GM18511 (cell line): ENCODE measurements at regions not wholly inside any gene's neighbourhood (a gene's known extent, or its start where the extent isn't known, plus 50 kb on each side); places are given as distances from the start of the nearest gene placed in this dataset.

Experiments used
- ATAC-seq: cut with Tn5 transposase; IDR thresholded peaks from one replicate; pipeline ENCODE4 v1.9.1; 2021; ENCODE audit warnings: mild to moderate bottlenecking, moderate library complexity; ENCODE audit not compliant: unreplicated experiment

- ATAC-seq: no peak
Observed at GRCh38 chr20:12020846-12021245, 103.2 kb downstream of the BTBD3 start.

- ATAC-seq: no peak
Observed at GRCh38 chr20:12022126-12022525, 104.4 kb downstream of the BTBD3 start.

- ATAC-seq: no peak
Observed at GRCh38 chr20:12023194-12023795, 105.6 kb downstream of the BTBD3 start.

- no peak for ATAC-seq
Observed at GRCh38 chr20:12028771-12029170, 111.1 kb downstream of the BTBD3 start.

DNA sequence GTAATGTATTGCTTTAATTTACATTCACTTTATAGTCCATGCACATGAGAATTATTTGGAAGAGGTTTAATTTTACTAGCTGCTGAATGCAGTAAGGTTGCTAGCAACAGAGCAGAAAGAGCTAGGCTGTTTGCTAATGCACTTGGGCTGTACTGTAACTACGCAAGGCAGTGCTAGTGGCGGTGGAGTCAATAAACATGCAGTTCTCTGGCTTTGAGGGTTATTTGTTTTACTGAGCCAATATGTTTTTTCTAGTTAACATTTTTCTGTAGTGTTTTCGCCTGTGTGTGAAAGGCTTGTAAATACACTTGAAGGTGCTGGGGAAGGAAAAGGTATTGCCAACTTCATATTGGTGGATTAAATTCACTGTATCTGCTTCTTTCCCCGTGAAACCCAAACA is 112.8 kb downstream of the BTBD3 start:
- ATAC-seq: no peak

DNA sequence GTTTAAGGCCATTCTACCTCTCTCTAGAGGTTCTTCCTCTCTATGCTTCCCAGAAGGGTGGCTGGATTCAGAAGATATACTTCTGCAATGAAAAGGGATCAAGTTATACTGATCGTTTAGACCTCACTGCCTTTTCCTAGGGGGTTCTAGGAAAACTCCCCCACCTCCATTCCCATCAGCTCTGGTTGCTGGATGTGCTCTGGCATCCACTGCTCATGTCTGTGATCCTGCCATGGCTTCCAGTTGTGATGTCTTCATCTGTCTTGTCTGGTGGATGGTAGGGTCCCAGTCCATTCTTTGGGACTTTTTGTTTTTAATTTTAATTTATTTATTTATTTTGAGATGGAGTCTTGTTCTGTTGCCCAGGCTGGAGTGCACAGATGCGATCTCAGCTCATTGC is 118.4 kb downstream of the BTBD3 start:
- ATAC-seq: no peak

- no peak for ATAC-seq
Observed at GRCh38 chr20:12037521-12037920, 119.8 kb downstream of the BTBD3 start.

DNA sequence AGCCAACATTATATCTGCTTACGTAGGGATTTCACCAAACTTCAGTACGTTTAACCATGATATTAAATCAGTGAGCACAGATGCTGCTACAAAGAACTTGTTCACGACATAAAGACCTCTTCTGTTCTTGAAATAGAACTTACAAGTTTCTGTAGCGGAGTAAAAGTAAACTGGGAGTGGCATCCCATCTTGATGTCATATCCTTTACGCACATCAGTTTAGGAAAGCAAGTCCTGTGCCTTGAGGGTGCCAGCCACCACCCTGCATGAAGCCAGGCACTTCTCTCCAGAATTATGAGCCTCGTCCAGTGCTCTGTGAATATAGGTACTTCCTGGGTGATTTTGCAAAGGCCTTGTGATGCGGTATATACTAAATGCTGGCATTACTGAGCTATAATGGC is 122.6 kb downstream of the BTBD3 start:
- ATAC-seq: no peak

DNA sequence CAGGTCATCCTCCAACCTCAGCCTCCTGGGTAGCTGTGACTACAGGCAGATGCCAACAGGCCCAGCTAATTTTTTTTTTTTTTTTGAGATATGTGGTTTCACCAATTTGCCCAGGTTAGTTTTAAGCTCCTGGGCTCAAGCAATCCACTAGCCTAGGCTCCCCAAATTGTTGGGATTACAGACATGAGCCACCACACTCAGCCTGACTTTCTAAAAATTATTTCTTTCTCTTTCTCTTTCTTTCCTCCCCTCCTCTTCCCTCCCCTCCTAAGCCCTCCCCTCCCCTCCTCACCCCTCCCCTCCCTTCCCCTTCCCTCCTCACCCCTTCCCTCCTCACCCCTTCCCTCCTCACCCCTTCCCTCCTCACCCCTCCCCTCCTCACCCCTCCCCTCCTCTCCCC is 127.3 kb downstream of the BTBD3 start:
- ATAC-seq: no peak

GRCh38 chr20:12047838-12048432 is 130.2 kb downstream of the BTBD3 start:
- ATAC-seq: no peak

DNA sequence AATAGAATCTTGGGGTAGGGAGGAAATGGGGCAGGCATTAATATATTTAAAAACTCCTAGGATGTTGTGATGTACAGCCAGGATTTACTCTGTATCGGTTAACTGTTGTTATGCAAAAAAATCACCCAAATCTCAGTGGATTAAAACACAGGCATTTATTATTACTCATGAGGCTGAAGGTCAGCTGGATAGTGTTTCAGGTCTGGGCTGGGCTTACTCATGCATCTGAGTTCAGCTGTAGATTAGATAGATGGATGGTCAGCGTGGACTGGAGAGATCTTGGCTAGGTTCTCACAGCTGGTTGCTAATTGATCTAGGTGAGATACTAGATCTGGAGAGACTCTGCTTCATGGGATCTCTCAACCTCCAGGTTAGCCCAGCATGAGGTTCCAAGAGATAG is 131.4 kb downstream of the BTBD3 start:
- no peak for ATAC-seq

- ATAC-seq: no peak
Observed at GRCh38 chr20:12051206-12052163, 133.8 kb downstream of the BTBD3 start.

DNA sequence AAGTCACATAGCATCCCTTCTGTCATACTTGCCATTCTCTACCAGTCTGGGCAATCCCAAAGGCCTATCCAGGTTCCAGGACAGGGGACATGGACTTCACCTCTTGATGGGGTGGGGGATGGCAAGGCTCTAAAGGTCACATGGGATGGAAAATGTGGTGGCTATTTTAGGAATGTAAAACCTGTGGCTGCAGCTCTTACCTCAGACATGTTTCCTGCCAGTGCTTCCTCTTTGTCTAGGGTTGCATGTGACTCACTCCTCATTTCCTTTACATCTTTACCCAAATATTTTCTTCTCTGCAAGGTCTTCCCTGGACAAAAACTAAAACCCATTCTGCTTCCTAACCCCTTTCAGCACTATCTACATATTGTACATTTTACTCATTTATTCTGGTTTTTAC is 135.7 kb downstream of the BTBD3 start:
- no peak for ATAC-seq

DNA sequence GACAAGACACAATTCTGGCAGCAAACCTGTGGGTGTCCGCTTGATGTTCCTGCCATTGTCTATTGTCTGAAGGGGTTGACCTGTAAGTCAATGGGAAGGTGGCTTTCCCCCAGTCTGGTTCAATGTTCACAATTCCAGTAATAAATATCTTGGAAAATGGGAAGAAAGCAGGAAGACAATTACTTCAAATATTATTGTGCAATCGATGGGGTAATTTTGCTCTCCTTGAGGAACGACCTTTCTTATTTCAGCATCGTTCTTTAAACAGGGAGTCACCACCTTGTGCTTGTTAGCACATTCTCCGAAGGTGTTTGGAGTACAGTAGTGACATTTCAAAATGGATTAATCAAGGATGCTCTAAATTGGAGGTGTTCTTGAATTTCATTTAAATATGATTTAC is 136.9 kb downstream of the BTBD3 start:
- no peak for ATAC-seq

- no peak for ATAC-seq
Observed at GRCh38 chr20:12055161-12055560, 137.5 kb downstream of the BTBD3 start.

DNA sequence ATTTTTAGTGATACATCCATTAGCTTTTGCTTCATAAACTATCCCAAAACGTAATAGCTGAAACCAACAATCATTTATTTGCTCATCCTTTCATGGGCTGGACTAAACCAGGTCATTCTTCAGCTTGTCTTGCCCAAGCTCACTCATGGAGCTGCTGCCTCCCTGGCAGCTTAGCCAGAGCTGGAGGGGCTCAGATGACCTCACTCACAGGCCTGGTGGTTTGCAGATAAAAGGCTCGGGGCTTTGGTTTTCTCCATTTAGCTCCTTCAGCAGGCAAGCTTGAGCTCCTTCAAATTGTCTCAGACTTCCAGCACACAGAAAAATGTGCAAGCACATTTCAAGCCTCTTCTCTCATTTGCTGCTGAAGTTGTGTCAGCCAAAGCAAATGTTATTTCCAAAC is 139.1 kb downstream of the BTBD3 start:
- no peak for ATAC-seq

DNA sequence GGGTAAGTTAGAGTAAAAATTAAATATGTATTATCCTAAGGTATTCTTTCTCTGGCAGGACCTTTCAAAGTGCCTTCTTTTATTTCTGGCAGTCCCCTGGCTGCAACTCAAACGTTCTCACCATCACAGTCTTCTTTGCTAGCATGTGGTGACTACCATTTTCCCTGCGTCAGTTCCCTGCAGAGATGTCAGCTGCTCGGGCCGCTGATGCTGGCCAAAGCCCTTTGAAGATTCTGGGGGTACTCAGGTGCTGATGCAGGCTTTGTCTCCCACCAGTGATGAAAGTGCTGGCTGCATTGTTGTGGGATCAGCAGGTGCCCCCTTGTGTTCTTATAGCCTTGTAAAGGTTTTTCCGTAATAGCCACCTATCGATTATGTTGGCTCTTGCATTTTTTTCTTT is 140.1 kb downstream of the BTBD3 start:
- ATAC-seq: no peak

- no peak for ATAC-seq
Observed at GRCh38 chr20:12058216-12058615, 140.5 kb downstream of the BTBD3 start.

DNA sequence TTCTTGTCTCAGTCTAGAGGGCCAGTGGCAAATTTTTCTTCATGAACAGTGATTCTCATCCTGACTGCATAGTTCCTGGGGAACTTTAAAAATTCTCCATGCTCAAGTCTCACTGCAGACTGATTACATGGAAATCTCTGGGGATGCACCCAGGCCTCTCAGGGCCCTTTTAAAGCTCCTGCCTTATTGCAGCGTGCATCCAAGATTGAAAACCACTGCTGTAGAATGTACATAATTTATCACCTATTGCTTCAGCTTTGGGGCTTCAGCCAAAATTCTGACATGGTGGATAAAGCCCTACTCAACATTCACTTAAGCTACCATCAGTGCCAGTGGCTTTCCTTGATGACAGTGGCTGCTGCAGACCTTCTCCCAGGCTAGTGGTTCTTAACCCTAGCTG is 143.8 kb downstream of the BTBD3 start:
- no peak for ATAC-seq

GRCh38 chr20:12063106-12063684 is 145.5 kb downstream of the BTBD3 start:
- no peak for ATAC-seq

DNA sequence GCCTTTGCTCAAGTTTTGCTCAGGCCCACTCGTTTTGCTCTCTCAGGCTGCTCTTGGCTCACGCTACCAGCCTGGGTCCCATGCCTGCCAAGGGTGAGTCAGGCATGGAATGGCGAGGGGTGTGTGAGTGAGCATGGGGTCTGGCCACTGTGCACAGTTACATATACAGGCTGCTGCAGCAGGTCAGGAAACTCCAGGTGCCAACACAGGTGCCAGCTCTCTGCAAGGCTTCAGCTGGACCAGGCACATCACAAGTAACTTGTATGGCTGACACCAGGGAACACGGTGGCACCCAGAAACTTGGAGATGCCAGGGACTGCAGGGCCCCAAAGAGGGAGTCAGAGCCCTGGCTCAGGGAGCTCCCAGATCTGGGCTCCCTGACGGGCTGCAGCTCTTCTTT is 146.8 kb downstream of the BTBD3 start:
- ATAC-seq: no peak

DNA sequence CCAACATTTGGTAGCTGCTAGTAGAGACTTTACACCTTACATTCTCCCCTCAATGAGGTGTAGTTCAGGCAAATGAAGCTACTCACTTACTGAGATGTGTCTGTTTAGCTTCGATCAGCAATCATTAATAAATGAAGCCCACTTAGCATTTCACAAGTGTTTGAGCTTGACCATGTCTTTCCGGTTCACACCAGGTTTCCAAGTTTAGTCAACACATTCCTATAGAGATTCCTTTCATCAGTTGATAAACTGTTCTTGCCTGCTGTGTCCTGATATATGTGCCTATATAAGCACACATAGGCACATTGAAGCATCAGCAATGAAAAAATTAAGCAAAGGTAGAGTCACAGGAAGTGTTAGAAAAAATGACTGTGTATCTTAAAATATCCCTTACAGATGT is 150.0 kb downstream of the BTBD3 start:
- ATAC-seq: no peak
